ENCODE measurements at regions not wholly inside any gene's neighbourhood (a gene's known extent, or its start where the extent isn't known, plus 50 kb on each side); places are given as distances from the start of the nearest gene placed in this dataset.
"Not testable (repeated sequence)": the region's sequence is repeated elsewhere in the genome, so short reads cannot be mapped to it uniquely, and the experiment has no call there.

DNA sequence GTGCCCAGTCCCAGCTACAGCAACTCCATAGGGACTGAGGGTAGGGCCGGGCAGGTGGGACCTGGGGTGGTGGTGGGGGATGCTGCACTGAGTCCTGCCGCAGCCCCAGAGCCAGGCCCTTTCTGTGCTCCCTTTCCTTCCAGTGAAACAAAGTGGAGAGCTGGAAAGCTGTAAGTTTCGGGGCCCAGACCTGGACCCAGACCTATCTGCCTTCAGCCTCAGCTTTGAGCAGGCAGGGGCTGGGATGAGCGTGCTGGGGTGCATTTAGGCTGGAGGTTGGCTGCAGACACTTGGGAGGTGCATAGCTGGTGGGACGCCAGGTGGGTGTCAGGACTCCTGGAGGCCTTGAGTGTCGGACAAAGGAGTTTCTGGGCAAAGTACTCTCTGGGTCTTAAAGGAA, 92.7 kb upstream of the C1orf174 start:
- DNase-seq, result no peak

DNA sequence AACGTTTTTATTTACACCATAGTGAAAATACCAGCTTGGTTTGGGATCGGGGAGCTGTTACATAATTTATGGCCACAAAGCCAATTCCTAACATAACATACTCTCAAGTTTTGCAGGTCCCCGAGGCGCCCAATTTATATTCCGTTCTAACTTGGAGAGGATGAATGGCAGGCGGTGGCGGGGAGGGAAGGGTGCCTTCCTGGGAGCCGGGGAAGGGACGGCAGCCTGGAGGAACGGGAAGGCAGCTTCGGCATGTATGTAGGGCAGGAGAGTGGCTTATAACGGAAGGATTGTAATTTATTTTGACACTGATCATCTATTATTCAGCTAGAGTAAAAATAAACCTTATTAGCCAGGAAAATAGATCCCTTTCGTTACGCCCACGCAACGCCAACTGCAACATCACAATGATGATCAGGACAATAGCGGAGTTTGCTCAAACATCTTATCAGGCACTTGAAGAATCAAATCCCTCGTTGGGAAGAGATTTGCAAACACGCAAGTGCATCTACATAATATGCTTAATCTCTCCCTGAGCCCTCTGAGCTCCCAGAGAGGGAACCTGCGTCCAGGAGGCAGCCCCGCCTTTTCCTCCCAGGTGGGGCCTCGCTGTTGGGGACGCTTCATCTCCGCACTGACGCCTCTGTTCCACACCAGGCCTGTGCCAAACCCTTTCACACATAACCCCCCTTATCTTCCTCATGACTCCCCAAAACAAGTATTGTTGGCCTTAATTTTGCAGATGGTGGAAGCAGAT, 93.7 kb upstream of the C1orf174 start:
- no peak for DNase-seq

DNA sequence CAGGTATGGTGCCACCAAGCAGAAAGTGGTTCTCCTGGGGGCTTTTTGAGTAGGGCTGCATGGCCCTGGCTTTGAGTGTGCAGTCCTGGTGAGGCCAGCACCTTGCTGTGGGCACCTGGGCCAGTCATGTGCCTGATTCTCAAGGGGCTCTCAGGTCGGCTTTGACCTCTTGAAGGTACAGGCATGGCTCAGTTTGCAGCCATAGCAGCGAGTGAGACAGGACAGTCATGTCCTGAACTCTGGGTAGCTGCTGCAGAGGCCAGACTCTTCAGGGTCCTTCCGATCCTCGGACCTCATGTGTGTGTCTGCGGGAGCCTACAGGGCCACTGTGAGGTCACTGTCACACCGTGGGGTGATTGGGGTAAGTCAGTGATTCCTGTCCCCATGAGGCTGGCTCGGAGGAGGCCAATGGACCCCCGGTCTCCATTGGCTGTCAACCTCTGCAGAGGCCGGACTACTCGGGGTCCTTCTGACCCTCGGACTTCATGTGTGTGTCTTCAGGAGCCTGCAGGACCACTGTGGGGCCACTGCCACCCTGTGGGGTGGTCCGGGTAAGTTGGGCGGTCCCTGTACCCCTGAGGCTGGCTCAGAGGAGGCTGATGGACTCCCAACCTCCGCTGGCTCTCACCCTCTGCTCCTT, 95.2 kb upstream of the C1orf174 start:
- no peak for DNase-seq

DNA sequence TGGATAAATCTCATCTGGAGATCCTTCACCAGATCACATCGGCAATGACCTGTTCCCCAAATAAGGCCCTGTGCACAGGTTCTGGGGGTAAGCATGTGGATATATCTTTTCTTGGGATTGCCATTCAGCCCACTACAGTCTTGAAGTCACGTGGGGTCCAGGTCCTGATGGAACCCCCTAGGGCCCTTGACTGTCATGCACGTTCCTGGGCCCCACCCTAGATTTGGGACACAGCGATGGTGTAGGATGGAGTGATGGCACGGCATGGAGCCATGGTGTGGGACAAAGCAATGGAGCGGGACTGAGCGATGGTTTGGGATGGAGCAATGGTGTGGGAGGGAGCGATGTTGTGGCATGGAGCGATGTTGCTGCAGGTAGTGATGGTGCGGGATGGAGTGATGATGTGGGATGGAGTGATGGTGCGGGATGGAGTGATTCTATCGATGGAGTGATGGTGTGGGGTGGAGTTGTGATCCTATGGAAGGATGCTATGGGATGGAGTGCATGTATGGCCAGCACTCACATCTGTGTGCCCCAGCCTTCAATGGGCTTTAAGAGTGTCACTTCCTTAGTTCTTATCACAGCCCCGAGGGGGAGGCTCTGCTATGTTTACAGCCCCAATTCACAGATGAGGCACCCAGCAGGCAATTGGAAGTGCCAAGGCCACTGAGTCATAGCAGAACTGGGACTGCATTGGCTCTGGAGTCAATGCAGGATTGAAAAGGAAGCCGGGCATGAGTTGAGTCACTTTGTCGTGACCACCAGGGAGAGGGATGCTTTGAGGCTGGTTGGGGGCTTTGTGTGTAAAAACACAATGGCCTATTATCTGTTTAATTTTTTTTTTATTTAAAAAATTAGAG, 97.0 kb upstream of the C1orf174 start:
- DNase-seq, result no peak

DNA sequence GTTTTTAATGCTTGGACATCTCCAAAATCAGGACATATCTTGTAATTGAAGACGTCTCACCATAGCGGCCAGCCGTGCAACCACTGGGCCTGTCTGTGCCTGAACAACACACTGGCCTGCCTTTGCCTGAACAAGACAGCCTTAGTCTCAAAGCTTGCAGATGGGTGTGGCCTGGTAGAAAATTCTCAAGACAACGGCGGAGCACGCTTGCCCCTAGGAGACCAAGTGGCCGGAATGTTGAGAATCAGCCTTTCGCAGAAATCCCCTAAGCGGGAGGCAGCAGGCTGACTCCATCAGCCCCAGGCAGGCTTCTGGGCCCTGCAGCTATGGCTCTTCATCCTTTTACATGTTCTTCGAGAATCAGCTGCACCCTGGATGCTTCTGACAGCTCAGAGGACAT, 98.0 kb upstream of the C1orf174 start:
- no peak for DNase-seq

DNA sequence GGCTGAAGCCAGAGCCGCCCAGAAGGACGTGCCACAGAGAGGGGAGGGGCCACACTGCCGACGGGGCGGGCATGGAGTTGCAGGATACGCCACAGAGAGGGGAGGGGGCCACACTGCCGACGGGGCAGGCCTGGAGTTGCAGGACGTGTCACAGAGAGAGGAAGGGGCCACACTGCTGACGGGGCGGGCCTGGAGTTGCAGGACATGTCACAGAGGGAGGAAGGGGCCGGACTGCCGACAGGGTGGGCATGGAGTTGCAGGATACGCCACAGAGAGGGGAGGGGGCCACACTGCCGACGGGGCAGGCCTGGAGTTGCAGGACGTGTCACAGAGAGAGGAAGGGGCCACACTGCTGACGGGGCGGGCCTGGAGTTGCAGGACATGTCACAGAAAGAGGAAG, 99.4 kb upstream of the C1orf174 start:
- not testable (repeated sequence) for DNase-seq

DNA sequence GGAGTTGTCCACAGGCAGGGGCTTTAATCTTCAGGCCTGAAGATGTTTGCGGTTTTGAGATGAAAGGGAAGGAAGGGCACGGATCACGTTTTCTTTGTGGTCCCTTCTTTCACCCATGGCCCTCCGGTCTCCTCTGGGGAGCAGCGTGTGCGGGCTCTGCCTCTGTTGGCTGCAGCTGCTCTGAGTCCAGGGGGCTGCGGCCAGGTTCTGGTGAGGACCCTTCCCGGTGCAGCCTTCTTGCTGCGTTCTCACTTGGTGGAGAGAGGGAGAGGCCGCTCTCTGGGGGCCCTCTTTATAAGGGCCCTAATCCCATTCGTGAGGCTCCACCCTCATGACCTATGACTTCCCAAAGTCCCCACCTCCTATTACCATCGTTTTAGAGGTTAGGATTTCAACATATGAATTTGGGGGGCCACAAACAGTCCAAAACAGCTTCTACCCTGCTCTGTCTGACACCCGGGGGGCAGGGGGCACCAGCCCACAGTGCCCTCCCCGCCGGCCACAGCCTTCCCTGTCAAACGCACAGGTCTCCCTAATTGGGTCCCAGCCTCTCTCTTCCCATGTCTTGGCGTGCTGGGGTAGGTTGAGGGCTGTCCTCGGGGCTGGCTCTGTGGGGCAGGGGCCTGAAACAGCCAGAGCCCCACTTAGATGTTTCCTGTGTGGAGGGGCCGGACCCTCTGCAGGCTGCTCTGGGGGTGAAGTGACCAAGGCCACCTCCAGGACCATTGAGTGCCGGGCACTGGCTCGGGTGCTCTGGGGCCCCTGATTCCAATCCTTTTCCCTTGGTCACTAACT, 100.1 kb upstream of the C1orf174 start:
- no peak for DNase-seq

DNA sequence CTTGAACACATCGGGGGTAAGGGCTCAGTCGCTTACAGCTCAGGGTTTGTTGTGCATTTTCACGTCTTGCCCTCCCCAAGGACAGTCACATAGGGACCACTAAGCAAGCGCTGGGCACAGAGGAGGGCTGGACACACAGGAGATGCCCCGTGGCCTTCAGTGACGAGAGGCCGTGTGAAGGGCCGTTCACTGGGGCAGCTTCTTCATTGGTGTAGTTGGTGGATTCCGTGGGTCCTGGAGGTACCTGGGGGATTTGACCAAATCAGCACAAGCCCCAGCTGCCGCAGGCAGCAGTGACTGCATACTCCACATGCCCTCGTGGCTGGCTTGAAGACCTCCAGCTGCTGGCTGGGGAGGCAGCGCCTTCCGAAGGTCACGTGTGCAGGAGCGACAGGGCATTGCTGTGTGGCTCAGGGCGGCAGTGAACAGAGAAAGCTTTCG, 100.8 kb upstream of the C1orf174 start:
- DNase-seq, result no peak

DNA sequence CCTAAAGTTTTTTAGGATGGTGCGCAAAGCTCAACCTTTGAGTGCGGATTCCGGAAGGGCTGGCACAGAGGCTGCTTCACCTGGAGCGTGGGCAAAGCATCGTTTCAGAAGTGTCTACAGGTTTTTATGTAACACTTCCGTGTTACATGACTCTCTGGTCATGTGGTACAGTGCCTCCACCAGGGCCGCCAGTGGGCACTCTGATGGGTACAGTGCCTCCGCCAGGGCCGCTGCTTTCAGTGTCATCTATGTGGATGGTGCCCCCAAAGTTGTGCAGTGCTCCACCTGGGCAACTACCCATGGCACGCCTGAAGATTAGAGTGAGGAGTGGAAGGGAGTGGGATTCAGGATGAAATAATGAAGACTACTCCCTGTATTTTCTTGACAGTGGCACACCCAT, 101.4 kb upstream of the C1orf174 start:
- no peak for DNase-seq

DNA sequence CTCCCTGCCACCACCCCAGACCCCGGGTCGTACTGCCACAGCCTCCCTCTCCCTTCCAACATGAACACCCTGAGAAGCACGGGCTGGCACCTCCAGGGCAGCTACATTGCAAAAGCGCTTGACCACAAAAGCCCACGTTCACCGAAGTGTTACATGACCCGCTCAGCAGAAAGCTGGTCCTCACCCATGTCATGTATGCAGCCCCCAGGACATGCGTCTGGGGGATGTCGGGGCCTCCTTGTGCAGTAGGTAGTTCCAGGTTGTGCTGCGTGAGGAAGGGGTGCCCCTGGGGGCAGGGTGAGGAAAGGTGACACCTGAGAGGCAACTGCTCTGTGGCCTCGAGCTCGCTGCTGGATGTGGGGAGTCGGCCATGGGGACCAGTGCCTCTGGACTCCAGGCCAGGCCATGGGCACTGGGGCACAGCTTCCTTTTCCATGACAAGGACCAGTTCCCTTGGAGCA, 102.0 kb upstream of the C1orf174 start:
- no peak for DNase-seq

DNA sequence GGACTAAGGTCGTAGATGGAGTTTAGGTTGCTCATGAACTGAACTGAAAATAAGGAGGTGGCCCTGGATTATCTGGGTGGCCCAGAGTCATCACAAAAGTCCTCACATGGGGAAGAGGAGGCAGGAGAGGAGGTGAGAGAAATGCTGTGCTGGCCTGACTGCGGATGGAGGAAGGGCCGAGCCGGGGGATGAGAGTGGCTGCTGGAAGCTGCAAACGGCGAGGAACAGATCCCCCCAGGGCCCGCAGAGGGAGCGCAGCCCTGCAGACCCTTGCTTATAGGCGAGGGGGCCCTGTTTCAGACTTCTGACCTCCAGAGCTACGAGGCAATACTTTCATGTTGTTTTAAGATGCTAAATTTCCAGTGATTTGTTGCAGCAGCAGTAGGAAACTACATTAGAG, 102.7 kb upstream of the C1orf174 start:
- no peak for DNase-seq

DNA sequence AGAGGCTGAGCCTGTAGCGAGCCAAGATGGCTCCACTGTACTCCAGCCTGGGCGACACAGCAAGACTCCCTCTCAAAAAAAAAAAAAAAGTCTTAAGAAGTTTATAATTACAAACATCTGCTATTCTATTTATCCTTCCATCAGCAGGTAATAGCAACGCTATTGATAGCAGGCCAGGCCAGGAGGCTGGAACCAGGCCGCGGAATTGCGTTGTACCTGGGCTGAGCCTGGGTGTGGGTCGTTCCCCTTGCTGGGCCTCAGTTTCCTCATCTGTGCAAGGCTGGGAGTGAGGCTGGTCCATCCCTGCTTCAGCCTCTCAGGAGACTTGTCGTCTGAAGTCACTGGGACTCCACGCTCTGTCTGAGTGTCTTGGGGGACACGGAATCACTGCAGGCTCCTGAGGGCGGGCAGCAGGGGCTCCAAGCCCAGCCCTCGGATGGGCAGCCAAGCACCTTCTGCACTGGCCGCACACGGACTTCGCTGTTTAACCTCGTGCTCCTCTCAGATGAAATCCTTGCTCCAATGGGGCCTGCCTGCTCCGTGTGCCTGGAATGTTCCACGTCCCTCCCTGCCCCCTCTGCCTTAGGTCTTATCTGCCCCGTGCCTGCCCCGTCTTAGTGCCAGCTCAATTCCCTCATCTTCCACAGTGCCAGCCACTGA, 103.9 kb upstream of the C1orf174 start:
- no peak for DNase-seq

DNA sequence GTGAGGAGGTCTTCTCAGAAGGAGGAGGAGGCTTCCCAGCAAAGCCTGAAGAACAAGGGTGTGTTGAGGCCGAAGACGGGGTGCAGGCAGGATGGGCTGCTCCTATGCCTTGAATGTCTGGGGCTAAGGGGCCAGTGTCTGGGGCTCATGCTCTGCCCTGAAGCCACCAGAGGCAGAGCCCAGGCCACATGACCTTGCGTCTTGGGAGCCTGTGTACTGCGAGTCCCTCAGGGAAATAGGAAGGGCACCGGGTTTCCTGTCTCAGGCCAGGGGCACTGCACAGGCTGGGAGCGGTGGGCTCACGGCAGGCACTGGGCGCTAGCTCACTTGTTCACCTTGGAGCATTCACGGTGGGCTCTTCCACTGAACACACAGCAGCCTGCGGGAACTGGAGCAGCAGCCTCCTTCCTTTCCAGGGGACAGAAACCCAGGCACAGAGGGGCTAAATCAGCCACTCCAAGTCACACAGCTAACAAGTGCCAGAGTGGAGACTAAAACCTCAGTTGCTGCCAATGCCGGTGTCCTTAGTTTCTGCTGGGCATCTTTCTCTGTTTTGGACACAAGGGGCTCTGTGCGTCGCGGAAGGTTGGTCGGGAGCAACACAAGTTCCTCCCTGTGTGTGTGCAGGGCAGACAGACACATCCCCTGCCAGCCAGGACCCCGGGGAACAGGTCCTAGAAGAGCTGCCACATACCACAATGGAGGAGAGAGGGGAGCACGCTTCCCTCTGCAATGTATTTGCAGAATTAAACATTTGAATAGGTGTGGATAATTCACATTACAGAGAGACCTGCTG, 104.8 kb upstream of the C1orf174 start:
- DNase-seq, result no peak

DNA sequence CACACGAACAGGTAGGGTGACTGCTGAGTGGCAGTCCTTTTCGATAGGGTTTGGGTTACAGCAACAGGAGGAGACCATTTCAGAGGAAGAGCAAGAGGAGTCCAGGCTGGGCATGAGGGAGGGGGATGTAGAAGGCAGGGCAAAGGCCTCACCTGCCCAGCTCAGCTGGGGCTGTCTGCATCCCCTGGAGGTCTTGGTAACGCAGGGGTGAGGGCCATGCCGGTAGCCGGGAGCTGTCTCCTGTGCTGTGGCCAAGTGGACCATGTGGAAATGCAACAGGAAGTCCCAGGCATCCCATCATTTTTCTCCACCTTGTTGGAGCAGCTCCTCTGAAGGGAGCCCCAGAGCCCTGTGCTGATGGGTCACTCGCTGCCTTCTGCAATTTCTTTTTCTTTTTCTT, 105.4 kb upstream of the C1orf174 start:
- no peak for DNase-seq

DNA sequence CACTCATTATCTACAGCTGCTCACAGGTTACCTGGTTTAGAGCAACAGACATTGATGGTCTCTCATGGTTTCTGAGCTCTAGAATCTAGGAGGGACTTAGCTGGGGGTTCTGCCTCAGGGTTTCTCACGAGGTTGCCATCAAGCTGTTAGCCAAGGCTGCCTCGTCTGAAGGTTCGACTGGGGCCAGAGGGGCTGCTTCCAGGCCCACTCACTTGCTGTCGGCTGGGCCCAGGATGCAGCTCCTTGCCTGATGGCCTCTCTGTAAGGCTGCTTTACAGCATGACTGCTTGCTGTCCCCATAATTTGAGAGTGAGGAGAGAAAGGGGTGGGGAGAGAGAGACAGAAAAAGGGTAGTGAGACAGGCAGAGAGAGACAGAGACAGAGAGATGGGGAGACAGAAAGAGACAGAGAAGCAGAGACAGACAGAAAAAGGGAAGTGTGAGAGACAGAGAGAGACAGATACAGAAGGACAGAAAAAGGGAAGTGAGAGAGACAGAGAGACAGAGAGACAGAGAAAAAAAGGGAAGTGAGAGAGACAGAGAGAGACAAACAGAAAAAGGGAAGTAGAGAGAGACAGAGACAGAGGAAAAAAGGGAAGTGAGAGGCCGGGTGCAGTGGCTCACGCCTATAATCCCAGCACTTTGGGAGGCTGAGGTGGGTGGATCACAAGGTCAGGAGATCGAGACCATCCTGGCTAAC, 106.8 kb upstream of the C1orf174 start:
- no peak for DNase-seq

DNA sequence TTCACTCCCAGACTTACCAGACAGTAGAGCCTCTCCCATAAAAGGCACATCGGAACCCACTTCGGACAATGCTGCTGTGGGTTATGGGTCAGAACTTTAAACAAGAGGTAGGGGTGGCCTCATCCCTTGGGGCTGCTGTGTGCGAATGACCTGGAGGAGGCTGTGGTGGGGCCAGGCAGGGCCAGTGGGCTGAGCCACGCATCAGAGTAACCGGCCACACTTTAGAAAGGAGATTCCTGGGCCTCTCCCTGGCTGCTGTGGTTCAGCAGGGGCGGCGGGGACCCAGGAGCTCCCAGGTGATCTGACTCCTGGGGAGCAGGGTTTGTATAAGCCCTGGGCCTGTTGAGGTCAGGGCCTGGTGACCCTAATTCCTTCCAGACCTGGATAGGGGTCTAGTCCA, 110.2 kb upstream of the C1orf174 start:
- no peak for DNase-seq

DNA sequence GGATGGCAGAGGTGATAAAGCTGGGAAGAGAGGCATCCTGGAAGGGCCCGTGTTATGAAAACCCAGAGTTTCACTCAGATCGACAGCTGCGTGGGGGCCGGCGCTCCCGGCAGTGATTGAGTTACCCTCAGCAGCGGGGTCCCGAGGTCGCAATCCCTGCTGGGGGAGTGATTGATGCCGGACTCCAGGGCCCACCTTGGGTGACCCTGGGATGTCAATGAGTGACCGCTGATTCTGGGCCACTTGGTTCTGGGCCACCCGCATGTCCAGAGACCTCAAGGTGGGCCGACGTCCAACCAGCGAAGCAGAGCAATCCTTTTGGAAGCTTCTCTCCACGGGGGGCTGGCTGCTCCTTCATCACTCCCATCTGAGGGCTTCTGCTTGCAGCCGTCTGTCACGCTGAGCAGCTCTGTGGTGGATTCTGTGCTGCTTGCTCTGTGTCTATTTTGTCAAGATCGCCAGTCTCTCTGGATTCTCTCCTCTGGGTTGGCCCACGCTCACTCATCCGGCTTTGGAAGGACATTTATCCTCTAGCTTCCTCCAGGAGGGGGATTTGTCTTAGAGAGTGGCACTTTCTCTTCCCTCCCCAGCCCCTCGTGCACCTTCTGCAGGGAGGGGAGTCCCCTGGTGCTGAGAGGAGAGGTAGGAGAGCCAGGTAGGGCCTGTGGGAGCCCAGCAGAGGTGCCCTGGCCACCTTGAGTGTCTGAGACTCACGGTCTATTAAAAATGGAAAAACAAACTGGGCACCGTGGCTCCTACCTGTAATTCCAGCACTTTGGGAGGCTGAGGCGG, 110.9 kb upstream of the C1orf174 start:
- DNase-seq, result no peak

DNA sequence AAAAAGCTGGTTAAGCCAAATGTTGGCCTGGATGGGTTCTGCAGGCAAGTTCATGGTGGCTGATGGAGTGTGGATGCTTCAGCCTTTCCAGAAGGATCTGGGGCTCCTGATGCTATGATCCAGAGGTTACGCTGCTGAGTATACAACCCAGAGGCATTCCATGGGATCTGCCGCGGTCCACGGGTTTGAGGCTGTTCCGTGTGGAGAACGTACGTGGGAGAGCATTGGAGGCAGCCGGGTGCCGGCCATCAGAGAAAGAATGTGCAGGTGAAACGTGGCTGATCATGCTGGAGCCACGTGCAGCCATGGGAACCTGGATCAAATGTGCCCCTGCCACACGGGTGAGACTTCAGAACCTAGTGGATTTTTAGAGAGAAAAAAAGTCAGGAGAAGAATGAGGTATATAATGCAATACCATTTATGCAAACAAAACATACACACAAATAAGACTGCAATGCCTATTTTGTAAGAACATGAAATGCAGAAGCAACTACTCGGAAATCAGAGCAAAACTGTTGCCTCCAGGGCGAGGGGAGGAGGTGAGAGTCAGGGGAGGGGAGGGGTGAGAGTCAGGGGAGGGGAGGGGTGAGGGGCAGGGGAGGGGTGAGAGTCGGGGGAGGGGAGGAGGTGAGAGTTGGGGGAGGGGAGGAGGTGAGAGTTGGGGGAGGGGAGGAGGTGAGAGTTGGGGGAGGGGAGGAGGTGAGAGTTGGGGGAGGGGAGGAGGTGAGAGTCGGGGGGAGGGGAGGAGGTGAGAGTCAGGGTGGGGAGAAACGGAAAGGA, 116.5 kb upstream of the C1orf174 start:
- DNase-seq, result no peak
